PC-3 (cell line): ENCODE measurements at regions not wholly inside any gene's neighbourhood (a gene's known extent, or its start where the extent isn't known, plus 50 kb on each side); places are given as distances from the start of the nearest gene placed in this dataset.
"Not testable (repeated sequence)": the region's sequence is repeated elsewhere in the genome, so short reads cannot be mapped to it uniquely, and the experiment has no call there.

ENCODE experiments used
- ATAC-seq: fragments of 200-7000 bp; cut with Tn5 transposase; 2 replicates; pipeline ENCODE4 v1.9.1; 2020; ENCODE audit warnings: mild to moderate bottlenecking, moderate library complexity
- BruUV-seq: library from RNA; stranded (reverse); fragments of 400-500 nt; replicated peaks from 2 replicates; lab custom pipeline; 2021; lab: Mats Ljungman, UMichigan
- CTCF ChIA-PET: fragments of 300-600 bp; sonication (Branson Sonifier 250); formaldehyde crosslinking; loops from one replicate; lab custom pipeline; 2022; ENCODE audit warnings: antibody characterized with exemption; lab: Charles Lee
- POLR2A ChIA-PET: fragments of 300-600 bp; sonication (Branson Sonifier 250); formaldehyde crosslinking; loops from one replicate; lab custom pipeline; 2022; ENCODE audit warnings: antibody characterized with exemption; ENCODE audit not compliant: unreplicated experiment; lab: Charles Lee
- DNase-seq: peaks from one replicate; pipeline ENCODE4 v3.0.0-alpha.2; 2015
- H2AFZ ChIP-seq: fragments of 300-600 bp; sonication (generic); 2 replicates; pipeline ENCODE4 v1.6.0; 2016; ENCODE audit warnings: antibody characterized with exemption, low read length
- H3F3A ChIP-seq: fragments of 300-600 bp; sonication (generic); one replicate; pipeline ENCODE4 v1.6.0; 2017; ENCODE audit warnings: antibody characterized with exemption, low read length, control low read depth, mild to moderate bottlenecking; ENCODE audit not compliant: unreplicated experiment
- H3K27ac ChIP-seq: fragments of 300-600 bp; sonication (generic); 2 replicates; pipeline ENCODE4 v1.5.1; 2016; ENCODE audit warnings: mild to moderate bottlenecking, low read length
- H3K27me3 ChIP-seq: fragments of 300-600 bp; sonication (generic); 2 replicates; pipeline ENCODE4 v1.6.1; 2016; ENCODE audit warnings: low read length, mixed read lengths
- H3K36me3 ChIP-seq: fragments of 300-600 bp; sonication (generic); 2 replicates; pipeline ENCODE4 v1.6.1; 2016; ENCODE audit warnings: low read depth, mixed run types, low read length, mixed read lengths
- H3K4me1 ChIP-seq: fragments of 300-600 bp; sonication (generic); 2 replicates; pipeline ENCODE4 v1.5.1; 2016; ENCODE audit warnings: low read length; ENCODE audit not compliant: insufficient read depth
- H3K4me2 ChIP-seq: fragments of 300-600 bp; sonication (generic); 2 replicates; pipeline ENCODE4 v1.6.0; 2016; ENCODE audit warnings: low read length
- H3K4me3 ChIP-seq: fragments of 300-600 bp; sonication (generic); 2 replicates; pipeline ENCODE4 v1.5.1; 2016; ENCODE audit warnings: mild to moderate bottlenecking, low read length, mixed read lengths
- H3K79me2 ChIP-seq: fragments of 300-600 bp; sonication (generic); 2 replicates; pipeline ENCODE4 v1.6.1; 2017; ENCODE audit warnings: low read length, mixed read lengths
- H3K9ac ChIP-seq: fragments of 300-600 bp; sonication (generic); 2 replicates; pipeline ENCODE4 v1.6.0; 2016; ENCODE audit warnings: mild to moderate bottlenecking, low read length
- H3K9me2 ChIP-seq: fragments of 300-600 bp; sonication (generic); replicated peaks from 2 replicates; pipeline ENCODE4 v1.6.1; 2016; ENCODE audit warnings: mixed run types, low read length, mixed read lengths
- H3K9me3 ChIP-seq: fragments of 300-600 bp; sonication (generic); 2 replicates; pipeline ENCODE4 v1.6.1; 2016; ENCODE audit warnings: low read length, mixed read lengths
- H4K20me1 ChIP-seq: fragments of 300-600 bp; sonication (generic); 2 replicates; pipeline ENCODE4 v1.6.1; 2016; ENCODE audit warnings: low read length, mixed read lengths
- CTCF ChIP-seq: fragments of 300-600 bp; sonication (generic); conservative IDR thresholded peaks from 2 replicates; pipeline ENCODE4 v1.5.1; 2017; ENCODE audit warnings: antibody characterized with exemption, low read depth, mild to moderate bottlenecking, low read length
- EZH2 ChIP-seq: fragments of 300-600 bp; sonication (generic); IDR thresholded peaks from one replicate; pipeline ENCODE4 v1.6.1; 2017; ENCODE audit warnings: antibody characterized with exemption, mild to moderate bottlenecking, low read length; ENCODE audit not compliant: unreplicated experiment
- EZH2phosphoT487 ChIP-seq: fragments of 300-600 bp; sonication (generic); IDR thresholded peaks from 2 replicates; pipeline ENCODE4 v1.6.1; 2018; ENCODE audit warnings: mild to moderate bottlenecking, antibody characterized with exemption, low read length, borderline replicate concordance
- intact Hi-C: fragments of 100-400 bp; cut with micrococcal nuclease; formaldehyde crosslinking; loops from 2 replicates; pipeline ENCODE4 v1.9.0; 2023

- Histone ChIP-seq H3K27ac (no peak overlapping the region), H4K20me1 (no peaks in the 10 kb centered on the region), H3K4me2 (no peak overlapping the region), H3K9me3 (no peaks in the 10 kb centered on the region), H2AFZ (no peak overlapping the region), H3K36me3 (no peaks in the 10 kb centered on the region), H3K9ac (no peak overlapping the region), H3K4me1 (peaks cover 26% of the 10 kb centered on the region), H3K79me2 (no peaks in the 10 kb centered on the region), H3F3A (peaks cover 6% of the 10 kb centered on the region), H3K27me3 (no peaks in the 10 kb centered on the region), H3K9me2 (no peaks in the 10 kb centered on the region), H3K4me3 (no peak overlapping the region)
- no peak for DNase-seq
- TF ChIP-seq EZH2 (no peak), EZH2phosphoT487 (no peak), CTCF (no peak)
- ChIA-PET POLR2A (no interaction called here), CTCF (no interaction called here)
- ATAC-seq, result no peak
- intact Hi-C loops, result no loop called here
- no TSS peak for BruUV-seq
Measured at GRCh38 chr9:22173908-22174307, 164.8 kb upstream of the CDKN2B start.

DNA sequence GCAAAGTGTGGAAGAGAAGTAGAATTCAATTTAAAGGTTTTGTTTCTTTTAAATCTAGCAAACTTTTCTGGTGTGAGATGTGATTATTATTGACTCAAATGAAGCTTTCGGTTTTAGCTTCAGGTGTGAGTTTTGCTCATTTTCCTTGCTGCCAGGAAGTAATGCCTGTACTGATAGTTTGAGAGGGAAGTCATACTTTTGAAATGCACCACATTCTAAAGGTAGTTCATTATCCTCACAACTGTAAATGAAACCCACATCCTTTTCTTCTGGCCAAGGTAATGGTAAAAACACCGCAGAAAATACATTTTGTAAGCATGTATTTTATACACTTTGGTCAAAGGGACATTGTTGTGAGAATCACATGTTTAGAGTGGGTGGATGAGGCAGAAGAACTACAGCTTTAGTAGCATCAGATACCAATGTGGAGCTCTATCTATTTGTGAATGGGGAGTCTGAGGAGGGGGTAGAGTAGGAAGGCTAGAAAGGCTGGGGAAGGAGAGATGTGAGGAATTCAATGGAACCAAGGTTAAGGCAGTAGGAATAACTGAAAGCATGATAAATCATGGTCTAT lies 167.0 kb upstream of the CDKN2B start:
- no peak overlapping the region for H3K9ac ChIP-seq
- no peak overlapping the region for H2AFZ ChIP-seq
- no peaks in the 10 kb centered on the region for H3K79me2 ChIP-seq
- intact Hi-C loops, result no loop called here
- H4K20me1 ChIP-seq, result no peaks in the 10 kb centered on the region
- H3K36me3 ChIP-seq, result no peaks in the 10 kb centered on the region
- ATAC-seq (no peak), DNase-seq (no peak)
- H3K9me3 ChIP-seq, result no peaks in the 10 kb centered on the region
- ChIA-PET CTCF (no interaction called here), POLR2A (no interaction called here)
- BruUV-seq, result no TSS peak
- no peaks in the 10 kb centered on the region for H3K9me2 ChIP-seq
- no peaks in the 10 kb centered on the region for H3K27me3 ChIP-seq
- no peak overlapping the region for H3K4me3 ChIP-seq
- TF ChIP-seq EZH2phosphoT487 (no peak), EZH2 (no peak), CTCF (no peak)
- no peaks in the 10 kb centered on the region for H3F3A ChIP-seq
- peaks cover 5% of the 10 kb centered on the region for H3K4me1 ChIP-seq
- no peak overlapping the region for H3K27ac ChIP-seq
- no peak overlapping the region for H3K4me2 ChIP-seq

- CTCF ChIA-PET, intact Hi-C loops, ATAC-seq: not testable (repeated sequence)
Measured at GRCh38 chr9:22181021-22181420, 171.9 kb upstream of the CDKN2B start.

More at GRCh38 chr9:22181021-22181420, 171.9 kb upstream of the CDKN2B start:
- H3K9me2 ChIP-seq, H3K9me3 ChIP-seq, H3K9ac ChIP-seq, H4K20me1 ChIP-seq, H3K79me2 ChIP-seq, H3K4me1 ChIP-seq, POLR2A ChIA-PET, H3K4me2 ChIP-seq, DNase-seq, H3K4me3 ChIP-seq, H3K27ac ChIP-seq, H3K27me3 ChIP-seq, H3K36me3 ChIP-seq, BruUV-seq, H3F3A ChIP-seq, H2AFZ ChIP-seq: not testable (repeated sequence)
